GM23338 (cell line): ENCODE measurements at regions not wholly inside any gene's neighbourhood (a gene's known extent, or its start where the extent isn't known, plus 50 kb on each side); places are given as distances from the start of the nearest gene placed in this dataset.

ENCODE experiments used
- ATAC-seq: fragments of 200-7000 bp; cut with Tn5 transposase; 3 replicates; pipeline ENCODE4 v1.9.1; 2020
- DNase-seq: peaks from one replicate; pipeline ENCODE4 v3.0.0-alpha.2; 2015; ENCODE audit warnings: low spot score
- H2AFZ ChIP-seq: fragments of 200-600 bp; sonication (generic); 2 replicates; pipeline ENCODE4 v1.8.0; 2016; ENCODE audit warnings: antibody characterized with exemption, mild to moderate bottlenecking, moderate library complexity
- H3F3A ChIP-seq: fragments of 200-600 bp; sonication (generic); replicated peaks from 2 replicates; pipeline ENCODE4 v1.8.0; 2017; ENCODE audit warnings: antibody characterized with exemption, mixed run types, low read depth
- H3K27ac ChIP-seq: fragments of 200-600 bp; sonication (generic); 2 replicates; pipeline ENCODE4 v1.6.1; 2016; ENCODE audit warnings: low read depth
- H3K27me3 ChIP-seq: fragments of 200-600 bp; sonication (generic); 2 replicates; pipeline ENCODE4 v1.8.0; 2016; ENCODE audit warnings: mild to moderate bottlenecking, mixed run types, moderate library complexity; ENCODE audit not compliant: insufficient read depth
- H3K36me3 ChIP-seq: fragments of 200-600 bp; sonication (generic); 2 replicates; pipeline ENCODE4 v1.8.0; 2016; ENCODE audit warnings: mild to moderate bottlenecking; ENCODE audit not compliant: insufficient read depth
- H3K4me1 ChIP-seq: fragments of 200-600 bp; sonication (generic); 2 replicates; pipeline ENCODE4 v1.8.0; 2016; ENCODE audit warnings: mild to moderate bottlenecking, moderate library complexity; ENCODE audit not compliant: insufficient read depth
- H3K4me2 ChIP-seq: fragments of 200-600 bp; sonication (generic); 2 replicates; pipeline ENCODE4 v1.7.1; 2017; ENCODE audit warnings: mixed run types
- H3K4me3 ChIP-seq: fragments of 200-600 bp; sonication (generic); 2 replicates; pipeline ENCODE4 v1.6.1; 2016; ENCODE audit warnings: mixed run types
- H3K79me2 ChIP-seq: fragments of 200-600 bp; sonication (generic); replicated peaks from 2 replicates; pipeline ENCODE4 v1.8.0; 2017; ENCODE audit warnings: mild to moderate bottlenecking; ENCODE audit not compliant: insufficient read depth
- H3K9me2 ChIP-seq: fragments of 200-600 bp; sonication (generic); 2 replicates; pipeline ENCODE4 v1.8.0; 2017; ENCODE audit not compliant: insufficient read depth
- H4K20me1 ChIP-seq: fragments of 200-600 bp; sonication (generic); replicated peaks from 2 replicates; pipeline ENCODE4 v1.8.0; 2017; ENCODE audit warnings: mild to moderate bottlenecking; ENCODE audit not compliant: insufficient read depth
- H3K27ac Mint-ChIP-seq: 2 replicates; pipeline ENCODE4 v1.8.0; 2020; ENCODE audit warnings: inconsistent platforms, mild to moderate bottlenecking, moderate library complexity, mixed read lengths
- H3K27me3 Mint-ChIP-seq: 3 replicates; pipeline ENCODE4 v1.8.0; 2022; ENCODE audit warnings: low read depth, mild to moderate bottlenecking, moderate library complexity, mixed read lengths, inconsistent platforms; ENCODE audit not compliant: insufficient read depth, poor library complexity
- H3K36me3 Mint-ChIP-seq: 3 replicates; pipeline ENCODE4 v1.8.0; 2021; ENCODE audit warnings: low read depth, mild to moderate bottlenecking, inconsistent platforms, moderate library complexity, mixed read lengths
- H3K4me1 Mint-ChIP-seq: 3 replicates; pipeline ENCODE4 v1.8.0; 2020; ENCODE audit warnings: mild to moderate bottlenecking, inconsistent platforms, mixed read lengths
- H3K4me3 Mint-ChIP-seq: 3 replicates; pipeline ENCODE4 v1.8.0; 2021; ENCODE audit warnings: moderate library complexity, mild to moderate bottlenecking, inconsistent platforms, mixed read lengths
- H3K9me3 Mint-ChIP-seq: 3 replicates; pipeline ENCODE4 v1.8.0; 2020; ENCODE audit warnings: moderate library complexity, mild to moderate bottlenecking, inconsistent platforms, mixed read lengths
- CREB1 ChIP-seq: fragments of 250-450 bp; sonication (Bioruptor Pico); IDR thresholded peaks from 2 replicates; pipeline ENCODE4 v1.5.0; 2020; ENCODE audit warnings: low read depth, mild to moderate bottlenecking, moderate library complexity
- CTCF ChIP-seq, 2 experiments: fragments of 200-600 bp in 1 of 2; sonication (generic) in 1 of 2; conservative IDR thresholded peaks; 2 replicates each; pipeline versions ENCODE4 v1.5.1 to v1.6.1; 2016 to 2017; ENCODE audit warnings: antibody characterized with exemption in 2 of 2, low read depth in 2 of 2, mild to moderate bottlenecking in 2 of 2, moderate library complexity in 1 of 2
- EZH2 ChIP-seq: fragments of 200-600 bp; sonication (generic); IDR thresholded peaks from one replicate; pipeline ENCODE4 v1.8.0; 2017; ENCODE audit warnings: antibody characterized with exemption, mild to moderate bottlenecking, low read depth; ENCODE audit not compliant: unreplicated experiment
- EZH2phosphoT487 ChIP-seq: fragments of 200-600 bp; sonication (generic); IDR thresholded peaks from one replicate; pipeline ENCODE4 v1.8.1; 2018; ENCODE audit warnings: antibody characterized with exemption; ENCODE audit not compliant: unreplicated experiment
- JUNB ChIP-seq: IDR thresholded peaks from one replicate; pipeline ENCODE4 v1.6.1; 2016; ENCODE audit warnings: antibody characterized with exemption; ENCODE audit not compliant: unreplicated experiment
- NANOG ChIP-seq: IDR thresholded peaks from 2 replicates; pipeline ENCODE4 v1.6.1; 2016; ENCODE audit warnings: antibody characterized with exemption, borderline replicate concordance
- POLR2AphosphoS5 ChIP-seq: IDR thresholded peaks from 2 replicates; pipeline ENCODE4 v1.6.1; 2016; ENCODE audit warnings: antibody characterized with exemption, low read depth
- STAT1 ChIP-seq: IDR thresholded peaks from one replicate; pipeline ENCODE4 v1.6.1; 2016; ENCODE audit warnings: antibody characterized with exemption; ENCODE audit not compliant: unreplicated experiment
- ZNF114 ChIP-seq: fragments of 250-450 bp; sonication (Bioruptor Pico); IDR thresholded peaks from 2 replicates; pipeline ENCODE4 v1.5.0; 2020; ENCODE audit warnings: mild to moderate bottlenecking, moderate library complexity
- ZNF331 ChIP-seq: fragments of 250-450 bp; sonication (Bioruptor Pico); IDR thresholded peaks from 2 replicates; pipeline ENCODE4 v1.5.0; 2020; ENCODE audit warnings: low read depth, mild to moderate bottlenecking, moderate library complexity
- ZNF462 ChIP-seq: fragments of 250-450 bp; sonication (Bioruptor Pico); IDR thresholded peaks from 2 replicates; pipeline ENCODE4 v1.5.0; 2020; ENCODE audit warnings: mild to moderate bottlenecking, moderate library complexity
- TF ChIP-seq, protein P1 (sequence below): IDR thresholded peaks from 2 replicates; pipeline ENCODE4 v1.6.1; 2016; ENCODE audit warnings: antibody characterized with exemption
- TF ChIP-seq, protein P2 (sequence below): IDR thresholded peaks from one replicate; pipeline ENCODE4 v1.6.1; 2018; ENCODE audit warnings: antibody characterized with exemption; ENCODE audit not compliant: unreplicated experiment

- H3K4me3 ChIP-seq: no peak overlapping the region
- H3K36me3 Mint-ChIP-seq: no peaks in the 10 kb centered on the region; the same call in 2 of the 3 replicates
- H2AFZ ChIP-seq: peak overlapping the region; percentile 74
- no peaks in the 10 kb centered on the region for H3K27me3 ChIP-seq
- peaks cover 8% of the 10 kb centered on the region for H3K4me1 ChIP-seq
- H3K27me3 Mint-ChIP-seq: peaks cover 1% of the 10 kb centered on the region
- no peaks in the 10 kb centered on the region; the same call in 2 of the 3 replicates for H3K9me3 Mint-ChIP-seq
- peaks cover 8% of the 10 kb centered on the region; the same call in 2 of the 3 replicates for H3K4me1 Mint-ChIP-seq
- TF ChIP-seq EZH2phosphoT487: no peak
- TF ChIP-seq POLR2AphosphoS5: no peak
- no peak for TF ChIP-seq CREB1 (CRISPR knock-in tag)
- TF ChIP-seq EZH2: no peak
- TF ChIP-seq NANOG: no peak
- TF ChIP-seq ZNF114 (CRISPR knock-in tag): no peak
- TF ChIP-seq, protein P1, sequence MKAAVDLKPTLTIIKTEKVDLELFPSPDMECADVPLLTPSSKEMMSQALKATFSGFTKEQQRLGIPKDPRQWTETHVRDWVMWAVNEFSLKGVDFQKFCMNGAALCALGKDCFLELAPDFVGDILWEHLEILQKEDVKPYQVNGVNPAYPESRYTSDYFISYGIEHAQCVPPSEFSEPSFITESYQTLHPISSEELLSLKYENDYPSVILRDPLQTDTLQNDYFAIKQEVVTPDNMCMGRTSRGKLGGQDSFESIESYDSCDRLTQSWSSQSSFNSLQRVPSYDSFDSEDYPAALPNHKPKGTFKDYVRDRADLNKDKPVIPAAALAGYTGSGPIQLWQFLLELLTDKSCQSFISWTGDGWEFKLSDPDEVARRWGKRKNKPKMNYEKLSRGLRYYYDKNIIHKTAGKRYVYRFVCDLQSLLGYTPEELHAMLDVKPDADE: no peak
- TF ChIP-seq STAT1: no peak
- TF ChIP-seq ZNF462 (CRISPR knock-in tag): no peak
- TF ChIP-seq, protein P2, sequence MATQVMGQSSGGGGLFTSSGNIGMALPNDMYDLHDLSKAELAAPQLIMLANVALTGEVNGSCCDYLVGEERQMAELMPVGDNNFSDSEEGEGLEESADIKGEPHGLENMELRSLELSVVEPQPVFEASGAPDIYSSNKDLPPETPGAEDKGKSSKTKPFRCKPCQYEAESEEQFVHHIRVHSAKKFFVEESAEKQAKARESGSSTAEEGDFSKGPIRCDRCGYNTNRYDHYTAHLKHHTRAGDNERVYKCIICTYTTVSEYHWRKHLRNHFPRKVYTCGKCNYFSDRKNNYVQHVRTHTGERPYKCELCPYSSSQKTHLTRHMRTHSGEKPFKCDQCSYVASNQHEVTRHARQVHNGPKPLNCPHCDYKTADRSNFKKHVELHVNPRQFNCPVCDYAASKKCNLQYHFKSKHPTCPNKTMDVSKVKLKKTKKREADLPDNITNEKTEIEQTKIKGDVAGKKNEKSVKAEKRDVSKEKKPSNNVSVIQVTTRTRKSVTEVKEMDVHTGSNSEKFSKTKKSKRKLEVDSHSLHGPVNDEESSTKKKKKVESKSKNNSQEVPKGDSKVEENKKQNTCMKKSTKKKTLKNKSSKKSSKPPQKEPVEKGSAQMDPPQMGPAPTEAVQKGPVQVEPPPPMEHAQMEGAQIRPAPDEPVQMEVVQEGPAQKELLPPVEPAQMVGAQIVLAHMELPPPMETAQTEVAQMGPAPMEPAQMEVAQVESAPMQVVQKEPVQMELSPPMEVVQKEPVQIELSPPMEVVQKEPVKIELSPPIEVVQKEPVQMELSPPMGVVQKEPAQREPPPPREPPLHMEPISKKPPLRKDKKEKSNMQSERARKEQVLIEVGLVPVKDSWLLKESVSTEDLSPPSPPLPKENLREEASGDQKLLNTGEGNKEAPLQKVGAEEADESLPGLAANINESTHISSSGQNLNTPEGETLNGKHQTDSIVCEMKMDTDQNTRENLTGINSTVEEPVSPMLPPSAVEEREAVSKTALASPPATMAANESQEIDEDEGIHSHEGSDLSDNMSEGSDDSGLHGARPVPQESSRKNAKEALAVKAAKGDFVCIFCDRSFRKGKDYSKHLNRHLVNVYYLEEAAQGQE: no peak
- TF ChIP-seq ZNF331 (CRISPR knock-in tag): no peak
- TF ChIP-seq JUNB: no peak
- no peak for TF ChIP-seq CTCF (conservative IDR thresholded peaks at IDR 0.05; ENCODE audit: low read depth in 2 of 2)
- H3F3A ChIP-seq: no peaks in the 10 kb centered on the region
- H3K27ac ChIP-seq: no peak overlapping the region
- no peak for DNase-seq
- no peaks in the 10 kb centered on the region for H3K79me2 ChIP-seq
- no peaks in the 10 kb centered on the region for H3K36me3 ChIP-seq
- ATAC-seq: no peak
- no peak overlapping the region for H3K27ac Mint-ChIP-seq
- no peak overlapping the region for H3K4me3 Mint-ChIP-seq
- no peaks in the 10 kb centered on the region for H3K9me2 ChIP-seq
- no peaks in the 10 kb centered on the region for H4K20me1 ChIP-seq
- peak overlapping the region; percentile 9; the same call in 1 of the 2 replicates for H3K4me2 ChIP-seq
Observed at GRCh38 chr5:61245936-61246335, 83.7 kb upstream of the SMIM15 start.
